MM.1S (cell line): ENCODE measurements at regions not wholly inside any gene's neighbourhood (a gene's known extent, or its start where the extent isn't known, plus 50 kb on each side); places are given as distances from the start of the nearest gene placed in this dataset.

ENCODE experiments used
- CTCF ChIP-seq: fragments of 300-600 bp; sonication (generic); IDR thresholded peaks from 2 replicates; pipeline ENCODE4 v1.5.1; 2016; ENCODE audit warnings: antibody characterized with exemption, low read length, mixed read lengths
- EZH2 ChIP-seq: fragments of 300-600 bp; sonication (generic); optimal IDR thresholded peaks from 2 replicates; pipeline ENCODE3; 2017; ENCODE audit warnings: low read depth, mild to moderate bottlenecking, antibody characterized with exemption, low read length, mixed read lengths

GRCh38 chr5:98621821-98622220, 151.6 kb upstream of the RGMB start:
- TF ChIP-seq CTCF (no peak), EZH2 (no peak)
